ENCODE measurements at regions not wholly inside any gene's neighbourhood (a gene's known extent, or its start where the extent isn't known, plus 50 kb on each side); places are given as distances from the start of the nearest gene placed in this dataset.

GRCh38 chr10:131723297-131724168 is 177.3 kb upstream of the PPP2R2D start:
- no peak overlapping the region for H3K27ac ChIP-seq (ENCODE audit: low read length)

GRCh38 chr10:131724169-131724545 is 176.7 kb upstream of the PPP2R2D start:
- Histone ChIP-seq H3F3A (ENCODE audit: insufficient read depth, low read length, poor library complexity, severe bottlenecking) (no peaks in the 10 kb centered on the region), H3K9me2 (ENCODE audit: insufficient read depth, low read length) (no peaks in the 10 kb centered on the region), H3K9ac (ENCODE audit: low read length) (no peak overlapping the region), H3K79me2 (replicated peaks; ENCODE audit: insufficient read depth, low read length) (no peaks in the 10 kb centered on the region), H3K27ac (ENCODE audit: low read length) (no peak overlapping the region), H4K20me1 (ENCODE audit: insufficient read depth) (no peaks in the 10 kb centered on the region), H3K36me3 (ENCODE audit: insufficient read depth, low read length) (no peaks in the 10 kb centered on the region), H2AFZ (ENCODE audit: low read depth, low read length) (no peak overlapping the region), H3K4me2 (ENCODE audit: low read length) (peak overlapping the region; percentile 3), H3K4me3 (ENCODE audit: low read length) (no peak overlapping the region), H3K9me3 (ENCODE audit: low read length) (no peaks in the 10 kb centered on the region), H3K27me3 (ENCODE audit: insufficient read depth, low read depth, low read length) (no peaks in the 10 kb centered on the region)
- TF ChIP-seq RAD21 (conservative IDR thresholded peaks at IDR 0.05) = no peak
- peak; percentile 10 for TF ChIP-seq EP300 (conservative IDR thresholded peaks at IDR 0.05; ENCODE audit: poor library complexity, severe bottlenecking)

More at GRCh38 chr10:131723297-131724168, 177.3 kb upstream of the PPP2R2D start:
- peak overlapping the region; percentile 3 for H3K4me2 ChIP-seq (ENCODE audit: low read length)
- H3K9ac ChIP-seq (ENCODE audit: low read length) = no peak overlapping the region
- H3K27me3 ChIP-seq (ENCODE audit: insufficient read depth, low read depth, low read length) = no peaks in the 10 kb centered on the region
- TF ChIP-seq EZH2 (IDR thresholded peaks at IDR 0.05; ENCODE audit: borderline replicate concordance, insufficient read depth, low read length, poor library complexity, severe bottlenecking) = no peak
- no peak for TF ChIP-seq REST (IDR thresholded peaks at IDR 0.05; ENCODE audit: borderline replicate concordance)
- TF ChIP-seq EP300 (conservative IDR thresholded peaks at IDR 0.05; ENCODE audit: poor library complexity, severe bottlenecking) = no peak
- TF ChIP-seq TAF1 (IDR thresholded peaks at IDR 0.05; ENCODE audit: low read depth) = no peak
- no peak for TF ChIP-seq POLR2AphosphoS5 (IDR thresholded peaks at IDR 0.05)
- no peak for TF ChIP-seq RAD21 (conservative IDR thresholded peaks at IDR 0.05)
- no peak for TF ChIP-seq CTCF (IDR thresholded peaks at IDR 0.05; ENCODE audit: poor library complexity, severe bottlenecking)
- TF ChIP-seq SMC3 (conservative IDR thresholded peaks at IDR 0.05; ENCODE audit: poor library complexity) = no peak
- no peak for TF ChIP-seq MXI1 (conservative IDR thresholded peaks at IDR 0.05; ENCODE audit: poor library complexity, severe bottlenecking)
- no peaks in the 10 kb centered on the region for H3K79me2 ChIP-seq (replicated peaks; ENCODE audit: insufficient read depth, low read length)
- H4K20me1 ChIP-seq (ENCODE audit: insufficient read depth) = no peaks in the 10 kb centered on the region
- no peak overlapping the region for H3K4me3 ChIP-seq (ENCODE audit: low read length)
- H2AFZ ChIP-seq (ENCODE audit: low read depth, low read length) = no peak overlapping the region
- no peaks in the 10 kb centered on the region for H3K9me2 ChIP-seq (ENCODE audit: insufficient read depth, low read length)
- no peaks in the 10 kb centered on the region for H3F3A ChIP-seq (ENCODE audit: insufficient read depth, low read length, poor library complexity, severe bottlenecking)
- no peaks in the 10 kb centered on the region for H3K36me3 ChIP-seq (ENCODE audit: insufficient read depth, low read length)
- no peaks in the 10 kb centered on the region for H3K9me3 ChIP-seq (ENCODE audit: low read length)
